HepG2 (cell line): ENCODE measurements at regions not wholly inside any gene's neighbourhood (a gene's known extent, or its start where the extent isn't known, plus 50 kb on each side); places are given as distances from the start of the nearest gene placed in this dataset.
A peak's percentile ranks its signal among the peaks of the same experiment; 100 is the strongest.

ENCODE experiments used
- ARID4A ChIP-seq: sonication (generic); formaldehyde crosslinking; IDR thresholded peaks from 2 replicates; pipeline ENCODE4 v1.5.0; 2020; ENCODE audit warnings: mild to moderate bottlenecking, missing genetic modification reagents, borderline replicate concordance
- ATM ChIP-seq: fragments of 450-650 bp; IDR thresholded peaks from 2 replicates; pipeline ENCODE4 v1.7.1; 2017; ENCODE audit warnings: mild to moderate bottlenecking, borderline replicate concordance
- CCDC6 ChIP-seq: sonication (generic); formaldehyde crosslinking; IDR thresholded peaks from 2 replicates; pipeline ENCODE4 v1.8.1; 2022; ENCODE audit warnings: mild to moderate bottlenecking, missing genetic modification reagents, moderate library complexity
- DPF2 ChIP-seq: sonication (generic); formaldehyde crosslinking; IDR thresholded peaks from 2 replicates; pipeline ENCODE4 v1.4.0; 2020; ENCODE audit warnings: mild to moderate bottlenecking, low read depth, missing genetic modification reagents, borderline replicate concordance
- GABPB1 ChIP-seq: IDR thresholded peaks from 2 replicates; pipeline ENCODE4 v1.6.1; 2016; ENCODE audit warnings: mild to moderate bottlenecking, missing genetic modification reagents, moderate library complexity, missing compliant biosample characterization
- HNF4G ChIP-seq, 2 experiments: sonication (generic) in 1 of 2; formaldehyde crosslinking in 1 of 2; IDR thresholded peaks; 2 replicates each; pipeline versions ENCODE4 v1.4.0 to v1.6.1; 2011 to 2020; ENCODE audit warnings: borderline replicate concordance in 2 of 2, low read depth in 2 of 2, mild to moderate bottlenecking in 2 of 2, low read length in 1 of 2, missing genetic modification reagents in 1 of 2, moderate library complexity in 1 of 2
- MNT ChIP-seq: fragments of 450-650 bp; IDR thresholded peaks from 2 replicates; pipeline ENCODE4 v1.6.1; 2016
- PAXIP1 ChIP-seq: sonication (generic); formaldehyde crosslinking; conservative IDR thresholded peaks from 2 replicates; pipeline ENCODE4 v1.4.0; 2020; ENCODE audit warnings: mild to moderate bottlenecking, missing genetic modification reagents, moderate library complexity
- REPIN1 ChIP-seq: sonication (generic); formaldehyde crosslinking; IDR thresholded peaks from 2 replicates; pipeline ENCODE4 v1.8.0; 2022; ENCODE audit warnings: missing genetic modification reagents, low read depth, mild to moderate bottlenecking, borderline replicate concordance
- SOX13 ChIP-seq, 3 experiments: fragments of 450-650 bp in 1 of 3; sonication (generic) in 1 of 3; formaldehyde crosslinking in 1 of 3; IDR thresholded peaks in 2 of 3; conservative IDR thresholded peaks in 1 of 3; 2 replicates each; pipeline versions ENCODE4 v1.5.0 to v1.6.1; 2016 to 2020; ENCODE audit warnings: antibody characterized with exemption in 1 of 3, mild to moderate bottlenecking in 1 of 3, missing compliant biosample characterization in 1 of 3, missing genetic modification reagents in 1 of 3, moderate library complexity in 1 of 3
- ZBTB14 ChIP-seq: sonication (generic); formaldehyde crosslinking; IDR thresholded peaks from 2 replicates; pipeline ENCODE4 v1.4.0; 2020; ENCODE audit warnings: missing genetic modification reagents
- ZNF136 ChIP-seq: sonication (generic); formaldehyde crosslinking; IDR thresholded peaks from 2 replicates; pipeline ENCODE4 v1.8.1; 2022; ENCODE audit warnings: low read depth, mild to moderate bottlenecking, moderate library complexity, missing genetic modification reagents
- ZNF17 ChIP-seq: sonication (generic); formaldehyde crosslinking; IDR thresholded peaks from 2 replicates; pipeline ENCODE4 v1.5.0; 2020; ENCODE audit warnings: mild to moderate bottlenecking, missing genetic modification reagents
- ZNF235 ChIP-seq: sonication (generic); formaldehyde crosslinking; IDR thresholded peaks from 2 replicates; pipeline ENCODE4 v1.8.1; 2023; ENCODE audit warnings: mild to moderate bottlenecking, missing genetic modification reagents, borderline replicate concordance
- ZNF883 ChIP-seq: sonication (generic); formaldehyde crosslinking; IDR thresholded peaks from 2 replicates; pipeline ENCODE4 v1.5.1; 2020; ENCODE audit warnings: mild to moderate bottlenecking, missing genetic modification reagents; ENCODE audit errors: not compliant biosample characterization

DNA sequence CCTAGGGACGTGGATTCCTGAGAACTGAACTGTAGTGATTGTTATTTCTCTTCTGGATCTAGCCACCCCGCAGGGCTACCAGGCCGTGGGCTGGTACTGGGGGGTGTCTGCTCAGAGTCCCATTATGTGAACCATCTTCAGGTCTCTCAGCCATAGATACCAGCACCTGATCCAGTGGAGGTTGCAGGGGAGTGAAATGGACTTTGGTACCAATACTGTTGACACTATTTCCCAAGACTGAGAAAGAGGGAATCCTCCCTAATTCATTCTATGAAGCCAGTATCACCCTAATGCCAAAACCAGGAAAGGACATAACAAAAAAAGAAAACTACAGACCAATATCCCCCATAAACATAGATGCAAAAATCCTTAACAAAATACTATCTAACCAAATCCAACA is 237.0 kb upstream of the AGTR1 start (continued):
- TF ChIP-seq ZBTB14 (CRISPR knock-in tag) = no peak
- TF ChIP-seq GABPB1 (CRISPR knock-in tag) = no peak
- no peak for TF ChIP-seq SOX13 (IDR thresholded peaks at IDR 0.05)
- 0 out of 4 replicates have a peak, but pooled peaks of 1 of the 2 experiments have one; percentile 11 for TF ChIP-seq SOX13 (CRISPR knock-in tag; conservative IDR thresholded peaks at IDR 0.05 in 1 of 2, IDR thresholded peaks at IDR 0.05 in 1 of 2)
- TF ChIP-seq CCDC6 (CRISPR knock-in tag) = no peak
- no peak for TF ChIP-seq ZNF235 (CRISPR knock-in tag)
- no peak for TF ChIP-seq ZNF136 (CRISPR knock-in tag)
- no peak for TF ChIP-seq MNT
- TF ChIP-seq DPF2 (CRISPR knock-in tag) = no peak
- TF ChIP-seq ZNF883 (CRISPR knock-in tag) = no peak
- TF ChIP-seq ZNF17 (CRISPR knock-in tag) = no peak
- TF ChIP-seq ATM = no peak
- TF ChIP-seq ARID4A = no peak
- TF ChIP-seq REPIN1 (CRISPR knock-in tag) = no peak
- TF ChIP-seq HNF4G (IDR thresholded peaks at IDR 0.05; ENCODE audit: borderline replicate concordance, low read depth, low read length) = 0 out of 2 replicates have a peak, but pooled peaks have one; percentile 10
- no peak for TF ChIP-seq HNF4G (CRISPR knock-in tag; IDR thresholded peaks at IDR 0.05; ENCODE audit: borderline replicate concordance, low read depth)
- peak; percentile 37; the same call in 1 of the 2 replicates for TF ChIP-seq PAXIP1
